Body of pancreas (tissue), 4 donors: ENCODE measurements at regions not wholly inside any gene's neighbourhood (a gene's known extent, or its start where the extent isn't known, plus 50 kb on each side); places are given as distances from the start of the nearest gene placed in this dataset.

Experiments used
- POLR2A ChIP-seq, 3 donors: fragments of 450-650 bp; IDR thresholded peaks; one replicate each; pipeline ENCODE4 v1.6.1; 2016; ENCODE audit warnings: antibody characterized with exemption in 3 of 3, mild to moderate bottlenecking in 2 of 3
- TF ChIP-seq, protein P1 (sequence below), 7 experiments: fragments of 450-650 bp in 4 of 7; fragments of 200-600 bp in 3 of 7; sonication (generic) in 3 of 7; IDR thresholded peaks; one replicate each; pipeline ENCODE4 v1.5.1; 2016 to 2019; ENCODE audit warnings: antibody characterized with exemption in 7 of 7

DNA sequence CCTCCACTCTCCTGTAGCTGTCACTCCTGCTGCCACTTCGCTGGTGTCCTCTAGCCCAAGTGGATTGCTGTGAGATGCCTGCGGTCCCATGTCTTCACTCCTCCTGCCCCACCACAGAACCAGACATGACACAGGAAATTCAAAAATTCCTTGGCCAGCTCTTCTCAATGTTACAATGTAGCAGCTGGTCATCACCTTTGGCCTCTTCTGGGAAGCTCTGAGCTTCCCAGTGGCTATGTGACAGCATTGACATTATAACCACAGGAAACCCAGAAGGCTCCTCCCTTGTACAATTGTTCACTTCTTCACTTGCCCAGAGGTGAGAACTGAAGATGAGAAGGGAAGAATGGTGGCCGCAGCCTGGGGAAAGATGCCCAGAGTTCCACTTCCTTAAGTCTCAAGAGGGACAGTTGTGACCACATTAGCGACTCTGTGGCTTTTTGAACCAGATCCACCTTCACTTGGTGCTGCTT, 76.1 kb upstream of the NAA20 start:
- TF ChIP-seq, protein P1, sequence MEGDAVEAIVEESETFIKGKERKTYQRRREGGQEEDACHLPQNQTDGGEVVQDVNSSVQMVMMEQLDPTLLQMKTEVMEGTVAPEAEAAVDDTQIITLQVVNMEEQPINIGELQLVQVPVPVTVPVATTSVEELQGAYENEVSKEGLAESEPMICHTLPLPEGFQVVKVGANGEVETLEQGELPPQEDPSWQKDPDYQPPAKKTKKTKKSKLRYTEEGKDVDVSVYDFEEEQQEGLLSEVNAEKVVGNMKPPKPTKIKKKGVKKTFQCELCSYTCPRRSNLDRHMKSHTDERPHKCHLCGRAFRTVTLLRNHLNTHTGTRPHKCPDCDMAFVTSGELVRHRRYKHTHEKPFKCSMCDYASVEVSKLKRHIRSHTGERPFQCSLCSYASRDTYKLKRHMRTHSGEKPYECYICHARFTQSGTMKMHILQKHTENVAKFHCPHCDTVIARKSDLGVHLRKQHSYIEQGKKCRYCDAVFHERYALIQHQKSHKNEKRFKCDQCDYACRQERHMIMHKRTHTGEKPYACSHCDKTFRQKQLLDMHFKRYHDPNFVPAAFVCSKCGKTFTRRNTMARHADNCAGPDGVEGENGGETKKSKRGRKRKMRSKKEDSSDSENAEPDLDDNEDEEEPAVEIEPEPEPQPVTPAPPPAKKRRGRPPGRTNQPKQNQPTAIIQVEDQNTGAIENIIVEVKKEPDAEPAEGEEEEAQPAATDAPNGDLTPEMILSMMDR (IDR thresholded peaks at IDR 0.05) = no peak
- no peak for TF ChIP-seq POLR2A (IDR thresholded peaks at IDR 0.05)
